Nephron progenitor cell (in vitro differentiated cells): ENCODE measurements at regions not wholly inside any gene's neighbourhood (a gene's known extent, or its start where the extent isn't known, plus 50 kb on each side); places are given as distances from the start of the nearest gene placed in this dataset.

Source experiments
- DNase-seq: peaks from one replicate; pipeline ENCODE4 v3.0.0; 2021
- H3K27ac Mint-ChIP-seq: 2 replicates; pipeline ENCODE4 v1.8.0; 2021; ENCODE audit warnings: mild to moderate bottlenecking, moderate library complexity, mixed read lengths
- H3K27me3 Mint-ChIP-seq: 2 replicates; pipeline ENCODE4 v1.8.0; 2021; ENCODE audit warnings: mild to moderate bottlenecking, low read depth, mixed read lengths; ENCODE audit not compliant: poor library complexity
- H3K36me3 Mint-ChIP-seq: 2 replicates; pipeline ENCODE4 v1.8.0; 2021; ENCODE audit warnings: low read depth, mixed read lengths
- H3K4me1 Mint-ChIP-seq: 2 replicates; pipeline ENCODE4 v1.8.0; 2021; ENCODE audit warnings: mixed read lengths
- H3K4me3 Mint-ChIP-seq: 2 replicates; pipeline ENCODE4 v1.8.0; 2021; ENCODE audit warnings: mild to moderate bottlenecking, moderate library complexity, mixed read lengths
- H3K9me3 Mint-ChIP-seq: 2 replicates; pipeline ENCODE4 v1.8.0; 2021; ENCODE audit warnings: mild to moderate bottlenecking, moderate library complexity, mixed read lengths
- CTCF ChIP-seq: fragments of 200-600 bp; sonication (generic); IDR thresholded peaks from 2 replicates; pipeline ENCODE4 v1.5.0; 2021; ENCODE audit warnings: antibody characterized with exemption

DNA sequence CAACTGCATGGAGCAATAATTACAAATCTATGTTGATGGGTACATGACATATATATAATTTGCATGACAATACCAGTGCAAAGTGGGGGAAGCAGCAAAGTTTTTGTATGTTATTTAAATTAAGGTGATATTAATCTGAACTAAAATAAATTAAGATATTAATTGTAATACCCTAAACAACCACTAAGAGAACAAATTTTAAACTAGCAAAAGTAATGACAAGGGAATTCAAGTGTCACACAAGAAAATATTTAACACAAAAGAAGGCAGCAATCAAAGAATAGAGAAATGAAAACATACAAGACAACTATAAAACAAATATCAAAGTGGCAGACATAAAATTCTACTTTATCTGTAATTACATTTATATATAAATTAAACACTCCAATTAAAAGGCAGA lies 2003.4 kb downstream of the MAT2B start:
- H3K4me3 Mint-ChIP-seq: no peak overlapping the region
- peaks cover 5% of the 10 kb centered on the region for H3K36me3 Mint-ChIP-seq
- DNase-seq: no peak
- TF ChIP-seq CTCF: no peak
- no peak overlapping the region for H3K27ac Mint-ChIP-seq
- H3K9me3 Mint-ChIP-seq: peaks cover 26% of the 10 kb centered on the region
- H3K4me1 Mint-ChIP-seq: no peaks in the 10 kb centered on the region
- peaks cover 3% of the 10 kb centered on the region for H3K27me3 Mint-ChIP-seq

GRCh38 chr5:165521816-165522610 lies 2016.6 kb downstream of the MAT2B start:
- TF ChIP-seq CTCF: no peak
- Mint-ChIP-seq H3K4me3 (no peak overlapping the region), H3K27ac (no peak overlapping the region), H3K36me3 (no peaks in the 10 kb centered on the region), H3K9me3 (peaks cover 6% of the 10 kb centered on the region), H3K27me3 (no peaks in the 10 kb centered on the region), H3K4me1 (no peaks in the 10 kb centered on the region)
- DNase-seq: no peak

DNA sequence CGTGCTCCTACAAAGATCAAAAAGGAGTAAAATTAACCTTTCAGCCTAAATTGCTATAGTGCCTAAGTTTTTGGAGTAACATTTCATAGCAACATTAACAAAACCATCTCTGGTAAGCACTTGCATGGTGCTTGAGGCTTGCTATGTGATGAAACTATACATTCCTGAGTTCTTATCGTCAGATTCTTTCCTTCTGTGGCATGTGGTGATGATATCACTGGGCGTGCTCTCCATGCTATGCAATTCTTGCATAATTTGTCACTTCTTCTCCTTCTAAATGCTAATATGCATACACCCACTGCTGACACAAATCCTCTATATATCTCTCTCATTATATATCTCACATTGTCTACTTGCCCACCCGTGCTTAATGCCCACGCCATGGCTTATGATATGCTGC lies 2019.9 kb downstream of the MAT2B start:
- no peaks in the 10 kb centered on the region for H3K36me3 Mint-ChIP-seq
- H3K4me1 Mint-ChIP-seq: no peaks in the 10 kb centered on the region
- no peak for TF ChIP-seq CTCF
- peaks cover 3% of the 10 kb centered on the region for H3K27me3 Mint-ChIP-seq
- H3K4me3 Mint-ChIP-seq: no peak overlapping the region
- DNase-seq: no peak
- H3K27ac Mint-ChIP-seq: no peak overlapping the region
- peaks cover 32% of the 10 kb centered on the region for H3K9me3 Mint-ChIP-seq

DNA sequence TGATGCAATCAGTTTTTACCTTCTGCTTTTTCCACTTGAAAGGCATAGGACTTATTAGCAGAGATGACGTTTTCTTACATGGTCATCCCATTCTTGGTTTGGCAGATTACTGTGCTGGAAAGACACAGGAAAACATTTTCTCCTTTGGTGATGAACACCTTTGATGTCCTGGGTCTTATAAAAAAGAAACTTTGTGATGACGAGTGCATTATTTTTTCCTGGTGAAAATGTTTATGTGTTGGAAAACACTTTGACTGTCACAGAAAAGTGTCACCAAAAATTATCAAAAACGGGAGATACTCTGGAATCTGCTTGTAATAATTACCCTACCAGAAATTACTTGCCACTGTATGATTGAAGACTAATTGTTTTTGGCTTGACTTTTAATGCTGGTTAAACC lies 2020.9 kb downstream of the MAT2B start:
- H3K27me3 Mint-ChIP-seq: peaks cover 3% of the 10 kb centered on the region
- H3K9me3 Mint-ChIP-seq: peaks cover 32% of the 10 kb centered on the region
- no peaks in the 10 kb centered on the region for H3K36me3 Mint-ChIP-seq
- H3K4me1 Mint-ChIP-seq: no peaks in the 10 kb centered on the region
- H3K4me3 Mint-ChIP-seq: no peak overlapping the region
- no peak for DNase-seq
- no peak for TF ChIP-seq CTCF
- H3K27ac Mint-ChIP-seq: no peak overlapping the region

- Mint-ChIP-seq H3K9me3 (peaks cover 32% of the 10 kb centered on the region), H3K4me1 (no peaks in the 10 kb centered on the region), H3K27me3 (peaks cover 3% of the 10 kb centered on the region), H3K4me3 (no peak overlapping the region), H3K27ac (no peak overlapping the region), H3K36me3 (no peaks in the 10 kb centered on the region)
- no peak for DNase-seq
- no peak for TF ChIP-seq CTCF
Measured at GRCh38 chr5:165527577-165527976, 2022.2 kb downstream of the MAT2B start.

DNA sequence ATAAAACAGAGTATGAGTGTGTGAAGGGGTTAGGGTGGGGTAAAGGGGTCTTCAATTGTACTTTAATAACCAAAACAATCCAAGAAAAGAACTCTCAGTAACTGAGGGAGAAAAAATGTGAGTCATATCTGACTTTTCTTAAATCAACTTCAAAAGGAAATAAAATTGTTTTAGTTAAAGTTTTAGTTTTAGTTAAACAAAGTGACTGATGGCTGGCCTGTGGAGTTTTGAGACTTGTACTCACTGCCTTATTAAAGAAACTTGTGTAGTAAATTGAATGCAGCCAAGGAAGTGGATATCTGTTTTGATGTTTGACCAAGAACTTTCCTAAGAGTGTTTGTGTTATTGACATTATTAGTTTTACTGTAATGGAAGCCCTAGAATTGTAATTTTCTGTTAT lies 2032.6 kb downstream of the MAT2B start:
- Mint-ChIP-seq H3K27ac (no peak overlapping the region), H3K27me3 (no peaks in the 10 kb centered on the region), H3K4me3 (no peak overlapping the region), H3K4me1 (peaks cover 6% of the 10 kb centered on the region), H3K36me3 (no peaks in the 10 kb centered on the region), H3K9me3 (no peaks in the 10 kb centered on the region)
- TF ChIP-seq CTCF: no peak
- DNase-seq: no peak
